SK-N-SH (cell line): ENCODE measurements at regions not wholly inside any gene's neighbourhood (a gene's known extent, or its start where the extent isn't known, plus 50 kb on each side); places are given as distances from the start of the nearest gene placed in this dataset.
"Not testable (repeated sequence)": the region's sequence is repeated elsewhere in the genome, so short reads cannot be mapped to it uniquely, and the experiment has no call there.

Experiments
- CTCF ChIA-PET: fragments of 300-600, 350-600 bp; formaldehyde crosslinking; extraction: SDS; loops from one replicate; lab custom pipeline; 2021; lab: Yijun Ruan, JAX
- POLR2A ChIA-PET: fragments of 350-600 bp; sonication (Branson Sonifier 250); formaldehyde crosslinking; extraction: SDS; loops from one replicate; lab custom pipeline; 2020; ENCODE audit warnings: antibody characterized with exemption, inconsistent platforms; lab: Yijun Ruan, JAX
- DNase-seq: peaks from one replicate; pipeline ENCODE4 v3.0.0; 2012
- H2AFZ ChIP-seq: fragments of 200-600 bp; sonication (generic); 2 replicates; pipeline ENCODE4 v1.8.1; 2016; ENCODE audit warnings: antibody characterized with exemption, mild to moderate bottlenecking, low read depth
- H3F3A ChIP-seq: fragments of 200-600 bp; sonication (generic); replicated peaks from 2 replicates; pipeline ENCODE3; 2016; ENCODE audit warnings: antibody characterized with exemption, mild to moderate bottlenecking; ENCODE audit not compliant: insufficient read depth
- H3K27ac ChIP-seq, 2 experiments: fragments of 200-500 bp in 1 of 2; fragments of 200-600 bp in 1 of 2; sonication (Bioruptor generic) in 1 of 2; sonication (generic), shearing (Covaris generic) in 1 of 2; 2 replicates each; pipeline versions ENCODE4 v1.5.1 to v1.6.1; 2014 to 2016; ENCODE audit warnings: low read depth in 2 of 2, inconsistent platforms in 1 of 2, low read length in 1 of 2, mild to moderate bottlenecking in 1 of 2, mixed read lengths in 1 of 2
- H3K27me3 ChIP-seq: fragments of 200-600 bp; sonication (generic), shearing (Covaris generic); 2 replicates; pipeline ENCODE4 v1.6.1; 2016; ENCODE audit warnings: mixed run types; ENCODE audit not compliant: insufficient read depth
- H3K36me3 ChIP-seq, 2 experiments: fragments of 200-500 bp in 1 of 2; fragments of 200-600 bp in 1 of 2; sonication (Bioruptor generic) in 1 of 2; sonication (generic) in 1 of 2; replicated peaks in 1 of 2; 2 replicates each; pipeline versions ENCODE3 to v1.5.1; 2014 to 2016; ENCODE audit warnings: low read length in 1 of 2, mild to moderate bottlenecking in 1 of 2; ENCODE audit not compliant: insufficient read depth in 2 of 2, control insufficient read depth in 1 of 2
- H3K4me1 ChIP-seq, 2 experiments: fragments of 200-500 bp in 1 of 2; fragments of 200-600 bp in 1 of 2; sonication (Bioruptor generic) in 1 of 2; sonication (generic), shearing (Covaris generic) in 1 of 2; 2 replicates each; pipeline versions ENCODE4 v1.5.1 to v1.6.1; 2014 to 2016; ENCODE audit warnings: low read depth in 1 of 2, low read length in 1 of 2, mixed run types in 1 of 2; ENCODE audit not compliant: insufficient read depth in 2 of 2, control insufficient read depth in 1 of 2
- H3K4me2 ChIP-seq: fragments of 200-600 bp; sonication (generic), shearing (Covaris generic); 2 replicates; pipeline ENCODE4 v1.6.1; 2017; ENCODE audit warnings: mixed run types
- H3K4me3 ChIP-seq, 2 experiments: fragments of 200-500 bp in 1 of 2; fragments of 200-600 bp in 1 of 2; sonication (Bioruptor generic) in 1 of 2; sonication (generic), shearing (Covaris generic) in 1 of 2; 2 replicates each; pipeline versions ENCODE4 v1.5.1 to v1.8.1; 2014 to 2016; ENCODE audit warnings: low read depth in 2 of 2, inconsistent platforms in 1 of 2, low read length in 1 of 2, mild to moderate bottlenecking in 1 of 2, mixed read lengths in 1 of 2, moderate library complexity in 1 of 2
- H3K79me2 ChIP-seq: fragments of 200-600 bp; sonication (generic); 2 replicates; pipeline ENCODE4 v1.8.1; 2017; ENCODE audit warnings: mild to moderate bottlenecking; ENCODE audit not compliant: insufficient read depth
- H3K9ac ChIP-seq: fragments of 200-600 bp; sonication (generic); 2 replicates; pipeline ENCODE4 v1.6.1; 2017; ENCODE audit warnings: mixed run types
- H3K9me2 ChIP-seq: fragments of 200-600 bp; sonication (generic); 2 replicates; pipeline ENCODE4 v1.6.1; 2017; ENCODE audit warnings: mixed run types
- H3K9me3 ChIP-seq: fragments of 200-600 bp; sonication (generic); 2 replicates; pipeline ENCODE4 v1.6.1; 2017; ENCODE audit warnings: mixed run types, mild to moderate bottlenecking, moderate library complexity
- H4K20me1 ChIP-seq: fragments of 200-600 bp; sonication (generic); 2 replicates; pipeline ENCODE4 v1.6.1; 2017; ENCODE audit warnings: mild to moderate bottlenecking, mixed run types; ENCODE audit not compliant: insufficient read depth
- CHD2 ChIP-seq: fragments of 150-350 bp; IDR thresholded peaks from 2 replicates; pipeline ENCODE4 v1.6.1; 2018; ENCODE audit warnings: low read length; ENCODE audit not compliant: partially characterized antibody
- CTCF ChIP-seq: fragments of 200-600 bp; sonication (generic); IDR thresholded peaks from 2 replicates; pipeline ENCODE4 v1.6.1; 2017; ENCODE audit warnings: antibody characterized with exemption, mild to moderate bottlenecking, moderate library complexity
- ELF1 ChIP-seq: IDR thresholded peaks from 2 replicates; pipeline ENCODE4 v1.4.0; 2012
- EZH2phosphoT487 ChIP-seq: fragments of 200-600 bp; sonication (generic); IDR thresholded peaks from 2 replicates; pipeline ENCODE4 v1.6.1; 2017; ENCODE audit warnings: low read depth, mixed run types, mild to moderate bottlenecking, antibody characterized with exemption, moderate library complexity, borderline replicate concordance
- FOXJ3 ChIP-seq: sonication (generic); formaldehyde crosslinking; IDR thresholded peaks from 2 replicates; pipeline ENCODE4 v1.5.1; 2020; ENCODE audit warnings: mild to moderate bottlenecking, missing genetic modification reagents
- FOXM1 ChIP-seq: IDR thresholded peaks from 2 replicates; pipeline ENCODE4 v1.4.0; 2012; ENCODE audit warnings: low read depth, mild to moderate bottlenecking
- JUND ChIP-seq: IDR thresholded peaks from 2 replicates; pipeline ENCODE4 v1.4.0; 2012
- MEF2A ChIP-seq: IDR thresholded peaks from 2 replicates; pipeline ENCODE4 v1.4.0; 2012; ENCODE audit warnings: low read depth, borderline replicate concordance
- NRF1 ChIP-seq: IDR thresholded peaks from 2 replicates; pipeline ENCODE4 v1.6.1; 2012; ENCODE audit warnings: low read depth, mild to moderate bottlenecking, low read length
- RAD21 ChIP-seq: IDR thresholded peaks from 2 replicates; pipeline ENCODE4 v1.6.1; 2012; ENCODE audit warnings: mild to moderate bottlenecking, low read length
- RCOR1 ChIP-seq: fragments of 150-350 bp; IDR thresholded peaks from 2 replicates; pipeline ENCODE4 v1.6.1; 2017; ENCODE audit warnings: antibody characterized with exemption, low read length
- RFX5 ChIP-seq: IDR thresholded peaks from 2 replicates; pipeline ENCODE4 v1.6.1; 2012; ENCODE audit warnings: mild to moderate bottlenecking, improper control_type of control experiment, low read length
- SMC3 ChIP-seq: IDR thresholded peaks from 2 replicates; pipeline ENCODE4 v1.6.1; 2012; ENCODE audit warnings: low read depth, low read length, improper control_type of control experiment
- TEAD4 ChIP-seq: IDR thresholded peaks from 2 replicates; pipeline ENCODE4 v1.4.0; 2012; ENCODE audit warnings: mild to moderate bottlenecking, borderline replicate concordance; ENCODE audit not compliant: insufficient read depth
- YY1 ChIP-seq: IDR thresholded peaks from 2 replicates; pipeline ENCODE4 v1.4.0; 2012; ENCODE audit warnings: low read depth, mild to moderate bottlenecking
- WGBS: methylation state at CpG from one replicate; pipeline ENCODE4 v1.1.6; 2017; ENCODE audit warnings: low lambda C conversion rate; 5-methylcytosine and 5-hydroxymethylcytosine counted together
- TF ChIP-seq, protein P1 (sequence below): IDR thresholded peaks from 2 replicates; pipeline ENCODE4; 2012
- TF ChIP-seq, protein P2 (sequence below): IDR thresholded peaks from 2 replicates; pipeline ENCODE4 v1.6.1; 2012; ENCODE audit warnings: mild to moderate bottlenecking, low read depth, low read length, moderate library complexity

- CTCF ChIA-PET, H3K4me1 ChIP-seq, H4K20me1 ChIP-seq, H3K9ac ChIP-seq, H3K9me2 ChIP-seq, H3K4me3 ChIP-seq, H3K27me3 ChIP-seq, H3K4me2 ChIP-seq, H3K79me2 ChIP-seq, POLR2A ChIA-PET, H3K27ac ChIP-seq, H3K36me3 ChIP-seq, H3K9me3 ChIP-seq, H3F3A ChIP-seq, H2AFZ ChIP-seq, DNase-seq: not testable (repeated sequence)
- WGBS: 67% methylated on average over 7 of the region's 7 CpGs
These were observed 97.5 kb downstream of the ZNF664 start for GRCh38 chr12:124070394-124071074.

- Histone ChIP-seq H2AFZ (no peak overlapping the region), H3K9me2 (no peaks in the 10 kb centered on the region), H3K27ac (no peak overlapping the region), H3F3A (no peaks in the 10 kb centered on the region), H3K4me3 (no peak overlapping the region), H3K27me3 (no peaks in the 10 kb centered on the region), H3K4me2 (no peak overlapping the region), H3K9ac (no peak overlapping the region), H4K20me1 (no peaks in the 10 kb centered on the region), H3K36me3 (no peaks in the 10 kb centered on the region), H3K79me2 (no peaks in the 10 kb centered on the region), H3K9me3 (no peaks in the 10 kb centered on the region), H3K4me1 (peaks cover 0 to 5% of the 10 kb centered on the region in 2 experiments; a peak in 1 of 4 replicates)
- 32% methylated on average over 3 of the region's 3 CpGs for WGBS
- no peak for DNase-seq
- TF ChIP-seq CTCF (no peak), FOXM1 (no peak), RFX5 (no peak), SMC3 (no peak), JUND (no peak), YY1 (no peak), RAD21 (no peak)
- TF ChIP-seq, protein P1, sequence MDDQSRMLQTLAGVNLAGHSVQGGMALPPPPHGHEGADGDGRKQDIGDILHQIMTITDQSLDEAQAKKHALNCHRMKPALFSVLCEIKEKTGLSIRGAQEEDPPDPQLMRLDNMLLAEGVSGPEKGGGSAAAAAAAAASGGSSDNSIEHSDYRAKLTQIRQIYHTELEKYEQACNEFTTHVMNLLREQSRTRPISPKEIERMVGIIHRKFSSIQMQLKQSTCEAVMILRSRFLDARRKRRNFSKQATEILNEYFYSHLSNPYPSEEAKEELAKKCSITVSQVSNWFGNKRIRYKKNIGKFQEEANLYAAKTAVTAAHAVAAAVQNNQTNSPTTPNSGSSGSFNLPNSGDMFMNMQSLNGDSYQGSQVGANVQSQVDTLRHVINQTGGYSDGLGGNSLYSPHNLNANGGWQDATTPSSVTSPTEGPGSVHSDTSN: no peak
- POLR2A ChIA-PET: no interaction called here
- CTCF ChIA-PET: no interaction called here
These were observed 98.0 kb downstream of the ZNF664 start for GRCh38 chr12:124071075-124071443.

DNA sequence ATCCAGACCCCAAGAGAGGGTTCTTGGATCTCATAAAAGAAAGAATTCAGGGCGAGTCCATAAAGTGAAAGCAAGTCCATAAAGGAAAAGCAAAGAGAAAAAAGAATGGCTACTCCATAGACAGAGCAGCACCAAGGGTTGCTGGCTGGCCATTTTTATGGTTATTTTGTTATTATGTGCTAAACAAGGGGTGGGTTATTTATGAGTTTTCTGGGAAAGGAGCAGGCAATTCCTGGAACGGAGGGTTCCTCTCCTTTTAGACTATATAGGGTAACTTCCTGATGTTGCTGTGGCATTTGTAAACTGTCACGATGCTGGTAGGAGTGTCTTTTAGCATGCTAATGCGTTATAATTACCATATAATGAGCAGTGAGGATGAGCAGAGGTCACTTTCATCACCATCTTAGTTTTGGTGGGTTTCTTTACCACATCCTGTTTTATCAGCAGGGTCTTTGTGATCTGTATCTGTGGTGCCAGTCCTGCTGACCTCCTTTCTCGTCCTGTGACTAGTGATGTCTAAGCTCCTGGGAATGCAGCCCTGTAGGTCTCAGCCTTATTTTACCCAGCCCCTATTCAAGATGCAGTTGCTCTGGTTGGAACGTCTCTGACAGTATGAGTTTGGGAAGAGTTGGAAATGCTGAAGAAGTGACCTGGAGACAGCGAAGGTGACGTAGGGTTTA is 100.5 kb downstream of the ZNF664 start:
- CTCF ChIA-PET: no interaction called here
- Histone ChIP-seq H3K79me2 (no peaks in the 10 kb centered on the region), H3K27me3 (no peaks in the 10 kb centered on the region), H2AFZ (no peak overlapping the region), H4K20me1 (no peaks in the 10 kb centered on the region), H3K4me2 (no peak overlapping the region), H3K27ac (no peak overlapping the region), H3K9me2 (no peaks in the 10 kb centered on the region), H3K9me3 (no peaks in the 10 kb centered on the region), H3K36me3 (no peaks in the 10 kb centered on the region), H3K4me3 (no peak overlapping the region), H3K4me1 (peaks cover 0 to 5% of the 10 kb centered on the region in 2 experiments; a peak in 1 of 4 replicates), H3F3A (no peaks in the 10 kb centered on the region), H3K9ac (no peak overlapping the region)
- 44% methylated on average over 8 of the region's 8 CpGs for WGBS
- POLR2A ChIA-PET: no interaction called here
- no peak for DNase-seq
- TF ChIP-seq CHD2 (no peak), FOXJ3 (CRISPR knock-in tag) (no peak), SMC3 (no peak), TEAD4 (no peak), RCOR1 (no peak), MEF2A (no peak), NRF1 (no peak), ELF1 (no peak), EZH2phosphoT487 (no peak)
- TF ChIP-seq, protein P2, sequence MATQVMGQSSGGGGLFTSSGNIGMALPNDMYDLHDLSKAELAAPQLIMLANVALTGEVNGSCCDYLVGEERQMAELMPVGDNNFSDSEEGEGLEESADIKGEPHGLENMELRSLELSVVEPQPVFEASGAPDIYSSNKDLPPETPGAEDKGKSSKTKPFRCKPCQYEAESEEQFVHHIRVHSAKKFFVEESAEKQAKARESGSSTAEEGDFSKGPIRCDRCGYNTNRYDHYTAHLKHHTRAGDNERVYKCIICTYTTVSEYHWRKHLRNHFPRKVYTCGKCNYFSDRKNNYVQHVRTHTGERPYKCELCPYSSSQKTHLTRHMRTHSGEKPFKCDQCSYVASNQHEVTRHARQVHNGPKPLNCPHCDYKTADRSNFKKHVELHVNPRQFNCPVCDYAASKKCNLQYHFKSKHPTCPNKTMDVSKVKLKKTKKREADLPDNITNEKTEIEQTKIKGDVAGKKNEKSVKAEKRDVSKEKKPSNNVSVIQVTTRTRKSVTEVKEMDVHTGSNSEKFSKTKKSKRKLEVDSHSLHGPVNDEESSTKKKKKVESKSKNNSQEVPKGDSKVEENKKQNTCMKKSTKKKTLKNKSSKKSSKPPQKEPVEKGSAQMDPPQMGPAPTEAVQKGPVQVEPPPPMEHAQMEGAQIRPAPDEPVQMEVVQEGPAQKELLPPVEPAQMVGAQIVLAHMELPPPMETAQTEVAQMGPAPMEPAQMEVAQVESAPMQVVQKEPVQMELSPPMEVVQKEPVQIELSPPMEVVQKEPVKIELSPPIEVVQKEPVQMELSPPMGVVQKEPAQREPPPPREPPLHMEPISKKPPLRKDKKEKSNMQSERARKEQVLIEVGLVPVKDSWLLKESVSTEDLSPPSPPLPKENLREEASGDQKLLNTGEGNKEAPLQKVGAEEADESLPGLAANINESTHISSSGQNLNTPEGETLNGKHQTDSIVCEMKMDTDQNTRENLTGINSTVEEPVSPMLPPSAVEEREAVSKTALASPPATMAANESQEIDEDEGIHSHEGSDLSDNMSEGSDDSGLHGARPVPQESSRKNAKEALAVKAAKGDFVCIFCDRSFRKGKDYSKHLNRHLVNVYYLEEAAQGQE: no peak
